HepG2 (cell line): ENCODE measurements at regions not wholly inside any gene's neighbourhood (a gene's known extent, or its start where the extent isn't known, plus 50 kb on each side); places are given as distances from the start of the nearest gene placed in this dataset.

Experiments
- ATAC-seq: fragments of 200-7000 bp; cut with Tn5 transposase; 3 replicates; pipeline ENCODE4 v1.9.1; 2020; ENCODE audit warnings: mild to moderate bottlenecking, moderate library complexity
- BruUV-seq: library from RNA; stranded (reverse); fragments of 400-500 nt; replicated peaks from 2 replicates; lab custom pipeline; 2021; lab: Mats Ljungman, UMichigan
- CTCF ChIA-PET: fragments of 300-600 bp; formaldehyde crosslinking; extraction: SDS; loops from one replicate; lab custom pipeline; 2021; ENCODE audit warnings: low total read pairs, inconsistent platforms, low intra/inter-chr PET ratio; lab: Yijun Ruan, JAX
- POLR2A ChIA-PET: fragments of 350-600 bp; sonication (Branson Sonifier 250); formaldehyde crosslinking; loops from one replicate; lab custom pipeline; 2020; ENCODE audit warnings: antibody characterized with exemption, inconsistent platforms; lab: Yijun Ruan, JAX
- DNase-seq: peaks from one replicate; pipeline ENCODE4 v3.0.0-alpha.2; 2015; ENCODE audit warnings: low spot score
- FAIRE-seq: peaks from 3 replicates; lab custom pipeline; 2011; peaks lifted over from hg19 to GRCh38; lab: Jason Lieb, UNC
- H2AFZ ChIP-seq: one replicate; pipeline ENCODE4 v1.6.1; 2011; ENCODE audit warnings: low read length, inconsistent platforms
- H3K27ac ChIP-seq: fragments of 300-600 bp; 3 replicates; pipeline ENCODE4 v1.8.0; 2011; ENCODE audit warnings: mixed run types, mild to moderate bottlenecking, mixed read lengths, low read length, inconsistent platforms; ENCODE audit not compliant: insufficient read depth; ENCODE audit errors: extremely low read length
- H3K27me3 ChIP-seq, 2 experiments: fragments of 200-600 bp in 1 of 2; 2 replicates in 1 of 2; 3 replicates in 1 of 2; pipeline versions ENCODE4 v1.6.0 to v1.8.0; 2011; ENCODE audit warnings: low read length in 2 of 2, mild to moderate bottlenecking in 2 of 2, moderate library complexity in 2 of 2, inconsistent platforms in 1 of 2; ENCODE audit not compliant: insufficient read depth in 2 of 2, control insufficient read depth in 1 of 2
- H3K36me3 ChIP-seq, 2 experiments: fragments of 200-600 bp in 1 of 2; replicated peaks in 1 of 2; 2 replicates in 1 of 2; 3 replicates in 1 of 2; pipeline versions ENCODE4 v1.5.1 to v1.8.0; 2011; ENCODE audit warnings: low read length in 2 of 2, inconsistent platforms in 1 of 2; ENCODE audit not compliant: insufficient read depth in 2 of 2, control insufficient read depth in 1 of 2
- H3K4me1 ChIP-seq: 2 replicates; pipeline ENCODE4 v1.5.1; 2012; ENCODE audit warnings: low read length, inconsistent platforms; ENCODE audit not compliant: insufficient read depth
- H3K4me2 ChIP-seq: 2 replicates; pipeline ENCODE4 v1.6.0; 2011; ENCODE audit warnings: low read depth, low read length, inconsistent platforms
- H3K4me3 ChIP-seq, 3 experiments: fragments of 200-600 bp in 1 of 3; sonication (generic), shearing (Covaris generic) in 1 of 3; replicated peaks in 1 of 3; 2 replicates each; pipeline ENCODE4 v1.5.1; 2011 to 2016; ENCODE audit warnings: low read length in 3 of 3, inconsistent platforms in 2 of 3, low read depth in 2 of 3, mild to moderate bottlenecking in 2 of 3, control low read depth in 1 of 3, mixed read lengths in 1 of 3; ENCODE audit not compliant: insufficient read depth in 1 of 3
- H3K79me2 ChIP-seq: one replicate; pipeline ENCODE4 v1.6.1; 2011; ENCODE audit warnings: low read length, inconsistent platforms; ENCODE audit not compliant: insufficient read depth
- H3K9ac ChIP-seq: 2 replicates; pipeline ENCODE4 v1.6.0; 2011; ENCODE audit warnings: mild to moderate bottlenecking, low read depth, low read length, inconsistent platforms; ENCODE audit not compliant: insufficient read depth
- H3K9me3 ChIP-seq: 2 replicates; pipeline ENCODE4 v1.5.1; 2012; ENCODE audit warnings: mild to moderate bottlenecking, low read length
- H4K20me1 ChIP-seq: 2 replicates; pipeline ENCODE4 v1.6.0; 2011; ENCODE audit warnings: inconsistent platforms, mild to moderate bottlenecking, low read length, moderate library complexity; ENCODE audit not compliant: insufficient read depth
- KDM5A ChIP-seq: fragments of 200-600 bp; sonication (generic); IDR thresholded peaks from 2 replicates; pipeline ENCODE4 v1.7.0; 2018; ENCODE audit warnings: antibody characterized with exemption, mild to moderate bottlenecking, low read length, borderline replicate concordance
- KLF9 ChIP-seq: IDR thresholded peaks from 2 replicates; pipeline ENCODE4 v1.6.1; 2016; ENCODE audit warnings: low read depth
- MIER3 ChIP-seq: IDR thresholded peaks from 2 replicates; pipeline ENCODE4 v1.6.1; 2016; ENCODE audit warnings: missing compliant biosample characterization, borderline replicate concordance
- PHB2 ChIP-seq: fragments of 450-650 bp; IDR thresholded peaks from 2 replicates; pipeline ENCODE4 v1.6.1; 2018; ENCODE audit not compliant: partially characterized antibody
- ZNF142 ChIP-seq: sonication (generic); formaldehyde crosslinking; IDR thresholded peaks from 2 replicates; pipeline ENCODE4 v1.4.0; 2020; ENCODE audit warnings: missing genetic modification reagents
- ZNF207 ChIP-seq: fragments of 450-650 bp; IDR thresholded peaks from 2 replicates; pipeline ENCODE4 v1.6.1; 2016; ENCODE audit warnings: antibody characterized with exemption, borderline replicate concordance
- ZNF530 ChIP-seq: sonication (generic); formaldehyde crosslinking; IDR thresholded peaks from 2 replicates; pipeline ENCODE4 v1.5.0; 2020; ENCODE audit warnings: low read depth, mild to moderate bottlenecking, missing genetic modification reagents
- ZNF646 ChIP-seq: sonication (generic); formaldehyde crosslinking; IDR thresholded peaks from 2 replicates; pipeline ENCODE4 v1.9.0; 2021; ENCODE audit warnings: mild to moderate bottlenecking, missing genetic modification reagents
- ZNF772 ChIP-seq: sonication (generic); formaldehyde crosslinking; IDR thresholded peaks from 2 replicates; pipeline ENCODE4 v1.5.0; 2020; ENCODE audit warnings: mild to moderate bottlenecking, missing genetic modification reagents
- ZNF782 ChIP-seq: sonication (generic); formaldehyde crosslinking; IDR thresholded peaks from 2 replicates; pipeline ENCODE4 v1.4.0; 2020; ENCODE audit warnings: missing genetic modification reagents, mild to moderate bottlenecking, borderline replicate concordance
- ZNF816 ChIP-seq: sonication (generic); formaldehyde crosslinking; IDR thresholded peaks from 2 replicates; pipeline ENCODE4 v1.8.0; 2022; ENCODE audit warnings: missing genetic modification reagents, mild to moderate bottlenecking, borderline replicate concordance
- WGBS: methylation state at CpG from one replicate; pipeline ENCODE4 v1.1.6; 2017; ENCODE audit warnings: low lambda C conversion rate; 5-methylcytosine and 5-hydroxymethylcytosine counted together
- in situ Hi-C: cut with HindIII; loops from 2 replicates; pipeline ENCODE4 v1.10.0; 2017; ENCODE audit warnings: low pct_unique_long_range_greater_than_20kb; ENCODE audit not compliant: extremely low pct_ligation_motif_present
- intact Hi-C: fragments of 100-400 bp; cut with micrococcal nuclease; formaldehyde crosslinking; loops from one replicate; pipeline ENCODE4 v1.10.0; 2022; ENCODE audit not compliant: unreplicated experiment
- TF ChIP-seq, protein P1 (sequence below): sonication (generic); formaldehyde crosslinking; conservative IDR thresholded peaks from 2 replicates; pipeline ENCODE4 v1.8.0; 2022; ENCODE audit warnings: low read depth, missing genetic modification reagents

DNA sequence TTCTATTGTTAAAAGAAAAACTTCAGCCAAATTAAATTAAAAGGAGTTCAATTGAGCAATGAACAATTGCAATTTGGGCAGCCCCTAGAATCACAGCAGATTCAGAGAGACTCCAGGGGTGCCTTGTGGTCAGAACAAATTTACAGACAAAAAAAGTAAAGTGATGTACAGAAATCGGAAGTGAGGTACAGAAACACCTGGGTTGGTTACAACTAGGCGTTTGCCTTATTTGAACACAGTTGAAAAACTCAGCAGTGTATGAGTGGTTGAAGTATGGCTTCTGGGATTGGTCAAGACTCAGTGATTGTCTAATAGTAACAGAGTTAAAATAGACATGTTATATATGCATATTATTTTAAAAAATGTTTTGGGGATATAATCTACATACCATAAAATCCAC lies 98.5 kb upstream of the ZSWIM2 start:
- ChIA-PET POLR2A (no interaction called here), CTCF (no interaction called here)
- Histone ChIP-seq H3K9ac (no peak overlapping the region), H3K4me3 (no peak overlapping the region), H3K4me2 (no peak overlapping the region), H3K4me1 (no peaks in the 10 kb centered on the region), H3K27me3 (no peaks in the 10 kb centered on the region), H3K36me3 (no peaks in the 10 kb centered on the region), H2AFZ (no peak overlapping the region), H3K9me3 (no peaks in the 10 kb centered on the region), H3K79me2 (no peaks in the 10 kb centered on the region), H4K20me1 (no peaks in the 10 kb centered on the region), H3K27ac (no peak overlapping the region)
- no peak for FAIRE-seq
- WGBS, result 3% methylated on average over 2 of the region's 2 CpGs
- in situ Hi-C loops, result no loop called here
- no peak for DNase-seq
- intact Hi-C loops, result no loop called here
- ATAC-seq, result no peak
- BruUV-seq, result no TSS peak
- TF ChIP-seq, protein P1, sequence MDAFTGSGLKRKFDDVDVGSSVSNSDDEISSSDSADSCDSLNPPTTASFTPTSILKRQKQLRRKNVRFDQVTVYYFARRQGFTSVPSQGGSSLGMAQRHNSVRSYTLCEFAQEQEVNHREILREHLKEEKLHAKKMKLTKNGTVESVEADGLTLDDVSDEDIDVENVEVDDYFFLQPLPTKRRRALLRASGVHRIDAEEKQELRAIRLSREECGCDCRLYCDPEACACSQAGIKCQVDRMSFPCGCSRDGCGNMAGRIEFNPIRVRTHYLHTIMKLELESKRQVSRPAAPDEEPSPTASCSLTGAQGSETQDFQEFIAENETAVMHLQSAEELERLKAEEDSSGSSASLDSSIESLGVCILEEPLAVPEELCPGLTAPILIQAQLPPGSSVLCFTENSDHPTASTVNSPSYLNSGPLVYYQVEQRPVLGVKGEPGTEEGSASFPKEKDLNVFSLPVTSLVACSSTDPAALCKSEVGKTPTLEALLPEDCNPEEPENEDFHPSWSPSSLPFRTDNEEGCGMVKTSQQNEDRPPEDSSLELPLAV (CRISPR knock-in tag), result no peak
- TF ChIP-seq ZNF142 (CRISPR knock-in tag) (no peak), ZNF782 (CRISPR knock-in tag) (no peak), KDM5A (no peak), KLF9 (CRISPR knock-in tag) (no peak), ZNF816 (CRISPR knock-in tag) (no peak), ZNF207 (no peak), ZNF530 (CRISPR knock-in tag) (no peak), MIER3 (CRISPR knock-in tag) (no peak), ZNF646 (CRISPR knock-in tag) (no peak), ZNF772 (no peak), PHB2 (no peak)
